HG03520 (cell line): ENCODE measurements at regions not wholly inside any gene's neighbourhood (a gene's known extent, or its start where the extent isn't known, plus 50 kb on each side); places are given as distances from the start of the nearest gene placed in this dataset.
A peak's percentile ranks its signal among the peaks of the same experiment; 100 is the strongest.

Experiments
- ATAC-seq: cut with Tn5 transposase; IDR thresholded peaks from one replicate; pipeline ENCODE4 v1.9.1; 2021; ENCODE audit warnings: mild to moderate bottlenecking, moderate library complexity; ENCODE audit not compliant: unreplicated experiment

DNA sequence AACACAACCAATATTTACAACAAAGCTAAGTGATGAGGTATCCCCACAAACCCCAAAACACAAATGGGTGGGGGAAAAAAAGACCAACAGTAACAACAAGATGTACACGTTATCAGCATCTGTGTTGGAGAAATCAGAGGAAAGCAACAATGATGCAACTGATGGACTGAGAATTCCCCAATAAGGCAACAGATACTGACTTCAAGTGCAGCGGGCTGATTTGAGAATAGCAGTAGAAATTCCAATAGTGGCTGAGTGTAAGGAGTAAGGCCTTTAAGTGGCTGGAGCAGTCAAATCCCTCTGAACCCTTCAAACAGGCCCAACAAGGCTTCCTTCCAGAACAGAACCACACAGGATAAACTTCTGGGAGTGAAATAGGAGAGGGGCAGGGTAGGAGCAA is 97.6 kb downstream of the TM2D1 start:
- no peak for ATAC-seq

DNA sequence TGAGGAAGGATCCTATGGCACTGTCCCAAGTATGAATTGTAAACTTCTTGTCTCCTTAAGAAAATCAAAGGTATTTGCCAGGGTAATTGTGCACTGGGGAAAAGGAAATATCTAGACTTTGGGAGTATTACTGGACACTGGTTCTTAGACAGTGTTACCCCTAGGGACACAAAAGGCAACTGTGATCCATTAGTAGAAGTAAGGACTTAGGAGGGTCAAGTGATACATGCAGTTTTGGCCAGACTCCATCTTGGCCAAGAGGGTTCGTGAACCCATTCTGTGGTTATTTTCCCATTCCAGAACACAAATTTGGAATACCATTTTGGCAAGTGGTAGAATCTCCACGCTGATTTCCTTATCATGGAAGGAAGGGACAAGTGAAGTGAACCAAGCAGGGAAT is 98.1 kb downstream of the TM2D1 start:
- no peak for ATAC-seq

DNA sequence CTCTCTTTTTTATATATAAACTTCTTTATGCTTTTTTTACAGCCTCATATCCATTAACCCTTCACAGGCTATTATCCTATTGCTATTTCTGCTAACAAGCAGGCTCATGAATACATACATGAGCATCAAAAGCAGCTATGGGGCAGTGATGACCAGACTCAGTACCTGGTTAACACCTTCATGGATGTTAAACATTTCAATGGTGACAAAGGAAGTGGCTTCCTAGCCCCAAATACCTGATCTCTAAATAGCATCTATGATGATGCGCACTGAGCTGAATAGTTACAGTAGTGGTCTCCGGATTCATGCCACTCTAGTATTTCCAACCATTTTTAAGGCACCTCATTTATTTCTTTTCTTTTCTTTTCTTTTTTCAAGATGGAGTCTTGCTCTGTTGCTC is 101.1 kb downstream of the TM2D1 start:
- no peak for ATAC-seq

DNA sequence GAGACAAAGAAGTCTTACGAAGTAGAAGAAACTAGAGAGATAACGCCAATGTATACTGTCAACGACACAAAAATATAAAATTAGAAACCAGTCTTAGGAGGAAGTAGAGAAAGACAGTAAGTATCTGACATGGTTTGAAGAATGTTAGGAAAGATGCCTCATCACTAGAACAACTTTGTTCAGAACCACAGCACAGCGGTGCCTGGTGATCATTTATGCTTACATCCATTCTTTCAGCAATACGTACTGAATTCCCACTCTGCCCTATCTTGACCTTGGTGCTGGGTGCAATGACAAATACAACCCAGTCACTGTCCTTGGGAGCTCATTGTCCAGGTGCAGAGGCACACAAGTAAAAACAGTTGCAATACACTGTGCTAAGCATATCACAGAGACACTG is 104.4 kb downstream of the TM2D1 start:
- ATAC-seq: no peak

DNA sequence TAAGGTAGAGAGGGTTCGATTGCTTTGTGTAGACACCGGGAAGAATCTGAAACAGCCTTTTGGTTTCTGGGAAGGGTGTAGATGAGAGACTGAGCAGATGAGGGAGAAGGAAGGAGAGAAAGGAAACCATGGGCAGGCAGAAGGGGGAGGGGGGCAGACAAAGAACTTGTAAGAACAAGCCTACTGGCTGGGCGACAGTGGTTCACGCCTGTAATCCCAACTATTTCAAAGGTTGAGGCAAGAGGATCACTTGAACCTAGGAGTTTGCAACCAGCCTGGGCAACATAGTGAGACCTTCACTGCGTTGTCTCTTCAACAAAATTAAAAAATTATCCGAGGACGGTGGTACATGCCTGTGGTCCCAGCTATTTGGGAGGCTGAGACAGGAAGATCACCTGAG is 106.2 kb downstream of the TM2D1 start:
- ATAC-seq: no peak

DNA sequence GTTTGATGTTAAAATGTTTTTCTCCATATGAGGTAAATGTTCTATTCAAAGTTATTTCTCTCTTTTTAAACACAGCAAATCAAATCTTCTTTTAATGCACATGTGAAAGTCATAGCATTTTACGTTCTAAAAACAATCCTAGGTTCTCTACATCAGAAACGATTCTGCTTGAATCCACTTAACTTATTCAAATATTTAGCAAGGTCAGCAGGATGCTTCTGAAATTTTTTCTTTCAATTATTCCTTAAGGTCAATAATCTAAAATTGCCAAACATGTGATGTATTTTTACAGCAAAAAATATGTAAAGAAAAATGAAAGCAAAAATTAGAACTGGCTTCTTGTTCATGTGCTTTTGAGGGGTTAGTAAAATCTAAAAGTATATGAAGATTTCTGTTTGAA is 106.7 kb downstream of the TM2D1 start:
- ATAC-seq: no peak

DNA sequence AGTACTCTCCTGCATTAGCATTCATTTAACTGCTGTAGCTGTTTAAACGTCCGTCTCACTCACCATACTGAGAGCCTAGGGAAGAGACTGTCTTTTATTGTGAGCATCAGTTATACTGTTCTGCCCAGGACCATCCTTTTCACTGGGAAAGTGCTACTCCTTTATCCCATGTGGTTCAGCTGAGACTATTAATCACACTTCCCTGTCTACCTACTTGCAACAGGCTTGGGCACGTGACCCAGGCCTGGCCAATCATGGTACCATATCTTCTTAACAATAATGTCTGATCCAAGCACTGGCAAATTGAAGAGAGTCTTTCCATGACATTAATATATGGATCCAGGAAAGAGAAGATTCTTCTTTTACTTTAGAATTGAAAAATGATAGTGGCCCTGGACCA is 108.1 kb downstream of the TM2D1 start:
- ATAC-seq: no peak

DNA sequence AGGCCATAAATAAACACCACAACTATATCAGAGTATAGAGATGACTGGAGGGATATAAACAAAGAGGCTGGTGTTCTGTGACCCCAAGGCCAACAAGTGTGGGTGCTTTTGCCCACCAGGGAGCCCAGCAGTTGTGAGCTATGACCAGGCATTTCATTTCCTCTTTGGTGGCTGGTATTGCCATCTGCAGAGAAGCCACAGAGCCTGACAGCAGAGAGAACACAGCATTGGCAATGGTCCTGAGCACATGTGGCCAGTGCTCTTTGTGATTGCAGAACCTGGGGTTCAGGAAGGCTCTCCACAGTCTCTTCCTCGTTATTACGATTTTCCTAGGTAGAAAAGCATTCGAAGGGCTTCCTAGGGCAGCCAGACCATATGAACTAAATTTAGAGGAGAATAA is 112.3 kb downstream of the TM2D1 start:
- no peak for ATAC-seq

DNA sequence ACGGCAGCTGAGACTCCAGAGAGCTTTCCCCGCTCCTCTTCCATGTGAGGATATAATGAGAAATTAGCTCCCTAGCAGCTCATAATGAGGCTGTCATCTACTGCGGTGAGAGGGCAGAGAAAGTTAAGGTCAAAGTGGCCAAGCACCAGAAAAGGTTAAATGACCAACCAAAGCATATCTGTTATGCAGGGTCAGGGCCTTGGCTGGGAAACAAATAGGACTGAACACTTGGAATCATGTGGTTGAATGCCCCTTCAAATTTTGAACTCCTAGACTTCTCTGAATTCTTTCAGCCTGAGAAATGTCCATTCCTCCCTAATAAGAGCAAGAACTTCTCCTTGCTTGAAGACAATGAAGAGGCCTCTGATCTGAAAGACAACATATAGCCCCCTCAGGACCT is 115.9 kb downstream of the TM2D1 start:
- ATAC-seq: no peak

DNA sequence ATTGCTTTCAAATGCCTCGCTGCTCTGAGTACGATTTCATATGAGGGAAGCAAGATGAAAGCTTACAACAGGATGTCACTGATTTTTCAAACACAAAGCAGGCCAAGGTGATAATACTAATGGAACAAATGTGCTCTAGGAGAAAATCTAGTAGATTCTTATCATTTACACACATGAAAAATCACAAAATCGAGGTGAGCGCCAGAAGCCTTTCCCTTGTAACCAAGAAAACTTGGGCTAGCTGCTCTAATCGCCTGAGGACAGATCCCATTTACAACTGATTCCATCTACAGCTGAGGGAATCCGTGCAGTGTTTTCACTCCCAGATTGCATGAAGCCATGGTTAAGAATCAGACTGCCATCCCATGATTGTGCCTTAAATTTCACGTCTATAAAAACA is 117.5 kb downstream of the TM2D1 start:
- no peak for ATAC-seq

DNA sequence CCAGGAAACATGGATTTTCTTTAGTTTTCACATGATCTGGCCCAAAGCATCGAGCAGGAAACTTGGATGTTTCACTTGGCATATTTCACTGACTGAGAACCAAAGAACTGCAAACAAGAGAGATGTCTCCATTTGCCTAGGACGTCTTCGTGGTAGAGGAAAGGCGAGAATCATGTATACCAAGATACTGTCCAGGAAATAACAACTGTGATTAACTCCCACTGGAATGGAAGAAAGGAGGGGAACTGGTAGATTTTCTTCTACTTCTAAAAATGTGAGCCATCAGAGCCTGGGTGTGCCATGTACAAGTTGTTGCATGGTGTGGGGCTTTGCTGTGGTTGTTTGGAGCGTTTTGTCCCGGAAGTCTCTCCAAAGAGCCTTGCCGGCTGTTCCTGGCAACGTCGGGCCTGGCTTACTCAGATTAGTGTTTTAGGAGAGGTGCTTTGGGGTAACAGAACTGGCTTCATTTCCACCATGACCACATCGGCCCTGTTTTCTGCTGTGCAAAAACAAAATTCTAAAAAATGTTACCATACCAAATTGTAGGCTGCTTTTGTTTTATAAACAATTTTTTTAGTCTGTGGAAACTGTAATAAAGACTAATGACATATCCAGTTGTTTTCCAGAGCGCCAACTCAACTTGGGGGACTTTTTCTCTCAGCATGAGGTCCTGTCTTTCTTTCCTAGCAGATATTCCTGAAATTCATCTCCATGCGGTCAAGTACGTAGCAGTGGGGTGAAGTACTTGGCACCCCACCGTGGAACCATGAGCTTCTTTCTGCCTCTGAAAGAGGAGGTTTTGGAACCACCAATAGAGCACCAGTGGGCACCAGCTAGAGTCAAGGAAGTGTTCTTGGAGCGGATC is 118.3 kb downstream of the TM2D1 start:
- ATAC-seq: no peak

DNA sequence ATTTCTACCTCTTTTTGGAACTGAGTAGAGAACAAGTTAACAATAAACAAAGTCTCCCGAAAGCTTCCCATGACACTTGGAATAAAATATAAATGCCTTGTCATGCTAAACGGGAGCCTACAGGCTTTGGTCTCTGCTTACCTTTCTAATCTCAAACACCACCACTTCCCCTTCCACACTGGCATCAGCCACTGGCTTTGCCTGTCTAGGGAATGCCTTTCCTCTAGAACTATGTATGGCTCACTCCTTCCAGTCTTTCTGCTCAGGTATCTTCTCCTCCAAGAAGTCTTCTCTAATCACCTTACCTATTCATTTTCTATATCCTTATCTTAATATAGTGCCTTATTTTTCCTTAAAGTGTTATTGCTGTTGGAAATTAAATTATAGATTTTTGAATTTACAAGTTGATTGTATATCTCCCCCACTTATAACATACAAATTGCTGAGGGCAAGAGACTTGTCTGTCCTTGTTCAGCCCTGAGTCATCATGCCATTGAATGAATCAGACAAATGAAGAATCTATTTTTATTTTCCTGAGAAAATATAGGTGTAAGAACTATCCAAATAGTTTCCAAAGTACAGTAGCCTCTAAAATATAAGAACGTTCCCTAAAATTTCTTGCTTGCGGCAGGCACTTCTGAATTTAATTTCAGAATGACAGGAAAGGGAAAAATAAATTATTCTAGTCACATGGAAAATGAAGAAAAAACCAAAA is 119.2 kb downstream of the TM2D1 start:
- no peak for ATAC-seq

DNA sequence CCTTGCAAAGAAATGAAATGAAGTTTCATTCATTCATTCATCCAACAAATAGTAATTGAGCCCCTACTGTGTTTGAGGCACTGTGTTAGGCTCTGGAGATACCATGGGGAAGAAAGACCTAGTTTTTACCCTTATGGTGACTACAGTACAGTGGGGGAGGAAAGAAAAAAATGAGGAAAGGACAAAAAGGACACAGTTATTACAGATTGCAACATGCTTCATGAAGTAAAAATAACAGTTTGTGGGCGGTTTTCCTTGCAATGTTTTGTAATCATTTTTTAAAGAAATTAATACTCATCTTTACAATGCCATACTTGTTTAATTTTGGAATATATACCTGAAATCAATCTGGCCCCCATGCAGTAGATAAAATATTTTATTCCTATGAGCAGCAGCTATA is 120.3 kb downstream of the TM2D1 start:
- ATAC-seq: no peak

DNA sequence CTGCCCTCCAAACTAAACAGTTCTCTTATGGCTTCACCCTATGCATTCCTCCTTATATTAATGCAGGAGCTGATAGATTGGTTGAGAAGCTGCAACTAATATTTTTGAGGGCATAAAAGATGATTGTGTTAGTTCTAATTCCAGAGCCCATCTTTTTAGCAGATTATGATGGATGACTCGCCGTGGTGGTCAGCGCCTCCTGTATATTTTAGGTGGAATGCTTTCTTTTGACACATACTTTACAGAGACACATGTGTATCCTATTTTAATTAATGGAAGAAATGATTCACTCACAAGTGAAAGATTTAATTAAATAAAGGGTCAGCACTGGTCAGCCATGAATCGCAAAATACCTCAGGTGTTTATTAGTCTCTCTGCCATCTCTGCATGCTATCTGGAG is 120.7 kb downstream of the TM2D1 start:
- no peak for ATAC-seq

DNA sequence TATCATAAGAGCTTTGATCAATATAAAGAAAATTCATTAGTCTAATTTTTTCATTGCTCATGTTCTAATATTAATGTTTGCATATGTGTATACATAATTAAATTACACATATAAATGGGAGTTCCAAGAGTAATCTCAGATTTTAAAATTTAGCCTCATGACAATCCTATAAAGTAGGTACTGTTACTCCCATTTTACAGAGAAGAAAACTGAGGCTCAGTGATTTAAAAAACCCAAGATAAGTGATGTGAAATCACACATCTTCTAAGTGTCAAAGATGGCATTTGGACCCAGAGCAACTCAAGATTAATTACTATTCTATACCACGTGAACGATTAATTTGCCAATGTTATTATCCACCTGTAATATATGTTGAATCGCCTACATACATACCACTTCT is 122.3 kb downstream of the TM2D1 start:
- ATAC-seq: no peak

DNA sequence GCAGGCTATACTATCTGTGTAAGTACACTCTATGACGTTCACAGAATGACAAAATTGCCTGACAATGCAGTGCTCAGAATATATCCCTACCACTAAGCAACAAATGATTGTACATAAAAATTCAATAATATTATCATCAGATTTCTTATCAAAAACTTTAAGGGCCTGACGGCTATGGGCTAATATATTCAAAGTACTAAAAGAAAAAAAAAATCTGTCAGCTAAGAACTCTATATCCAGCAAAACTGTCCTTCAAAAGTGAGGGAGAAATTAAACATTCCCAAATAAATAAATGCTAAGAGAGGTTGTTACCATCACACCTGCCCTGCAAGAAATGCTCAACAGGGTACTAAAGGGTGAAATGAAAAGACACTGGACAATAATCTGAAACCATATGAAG is 127.3 kb downstream of the TM2D1 start:
- no peak for ATAC-seq

DNA sequence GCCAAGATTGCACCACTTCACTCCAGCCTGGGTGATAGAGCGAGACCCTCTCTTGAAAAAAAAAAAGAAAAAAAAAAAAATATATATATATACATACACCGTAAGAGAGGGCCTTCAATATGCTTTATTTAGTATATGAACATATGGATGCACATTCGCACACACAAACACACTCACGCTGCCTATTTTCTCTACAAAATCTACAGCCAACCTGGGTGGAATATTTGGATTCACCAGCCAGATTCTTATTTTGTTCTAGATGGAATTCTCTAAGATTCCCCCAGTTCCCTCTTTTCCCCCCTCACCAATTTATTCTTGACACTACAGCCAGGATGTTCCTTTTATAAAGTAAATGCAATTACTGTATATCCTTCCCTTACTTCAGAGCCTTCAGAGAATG is 131.6 kb downstream of the TM2D1 start:
- ATAC-seq: no peak

DNA sequence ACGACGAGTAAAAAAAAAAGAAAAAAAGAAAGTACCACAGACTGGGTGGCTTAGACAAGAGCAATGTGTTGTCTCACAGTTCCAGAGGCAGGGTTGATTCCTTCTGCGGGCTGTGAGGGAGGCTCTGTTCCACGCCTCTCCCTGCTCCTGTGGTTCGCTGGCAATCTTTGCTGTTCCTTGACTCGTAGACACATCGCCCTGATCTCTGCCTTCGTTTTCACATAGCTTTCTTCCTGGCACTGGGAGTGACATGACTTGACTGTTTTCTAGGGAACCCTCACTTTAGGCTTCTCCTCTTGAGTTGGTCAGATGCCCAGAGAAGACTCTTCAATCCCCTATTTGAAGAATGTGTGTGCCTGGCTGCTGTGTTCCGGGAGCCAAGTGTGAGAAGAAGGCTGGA is 133.6 kb downstream of the TM2D1 start:
- no peak for ATAC-seq

DNA sequence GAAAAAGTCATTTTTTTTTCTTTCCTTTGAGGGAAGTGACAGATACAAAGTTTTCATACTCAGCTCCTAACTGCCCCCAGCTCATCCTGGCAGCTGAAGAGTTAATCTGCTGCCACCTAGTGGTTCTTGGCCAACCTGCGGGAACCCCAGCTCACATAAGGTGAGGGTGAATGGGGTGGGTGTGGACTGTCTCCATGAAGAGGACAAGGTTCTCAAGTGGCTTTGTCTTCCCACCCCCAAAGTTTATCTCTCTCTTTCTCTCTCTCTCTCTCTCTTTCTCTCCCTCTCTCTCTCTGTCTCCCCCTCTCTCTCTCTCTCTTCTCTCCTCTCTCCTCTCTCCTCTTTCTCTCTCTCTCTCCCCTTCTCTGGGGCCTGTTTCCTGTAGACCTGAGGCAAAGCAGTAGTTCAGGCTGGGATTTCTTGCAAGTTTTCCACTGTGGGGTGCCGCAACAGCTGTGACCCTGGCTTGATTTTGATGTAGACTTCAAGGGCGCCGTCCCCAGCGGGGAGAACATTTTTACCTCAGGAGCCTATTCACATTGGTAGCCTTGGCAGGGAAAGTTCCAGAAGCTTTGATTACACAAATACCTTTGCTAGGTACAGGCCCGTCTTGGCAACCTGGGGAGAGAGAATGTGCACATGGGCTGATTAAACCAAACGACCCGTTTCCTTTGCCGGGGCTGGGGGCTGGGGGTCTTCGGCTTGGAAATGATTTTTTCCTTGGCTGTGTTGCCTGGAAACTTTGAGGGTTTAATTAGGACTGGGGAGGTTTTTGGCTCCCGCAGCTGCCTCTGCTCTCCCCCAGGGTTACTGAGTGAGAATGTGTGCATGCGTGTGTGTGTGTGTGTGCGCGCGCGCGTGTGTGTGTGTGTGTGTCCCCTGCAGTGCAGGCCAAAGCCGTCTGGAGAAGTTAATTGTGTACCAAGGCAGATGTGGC is 135.9 kb downstream of the TM2D1 start:
- ATAC-seq: peak; percentile 93

DNA sequence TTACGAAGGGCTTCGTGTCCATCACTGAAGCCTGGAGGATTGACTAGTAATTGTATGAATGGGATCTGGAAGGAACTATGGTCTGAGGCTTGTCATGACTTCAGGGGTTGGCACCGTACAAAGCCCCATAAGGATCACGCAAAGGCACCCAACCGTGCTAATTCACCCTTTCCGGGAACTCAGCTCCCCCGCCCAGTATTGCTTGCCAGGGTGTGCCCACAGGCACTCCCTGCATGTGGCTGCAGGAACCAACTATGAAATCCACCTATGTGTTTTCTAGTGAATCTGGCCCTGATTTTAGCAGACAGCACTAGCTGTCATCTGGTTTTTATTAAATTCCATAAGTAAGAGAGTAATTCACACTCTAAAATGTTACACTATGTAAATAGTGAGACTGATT is 139.2 kb downstream of the TM2D1 start:
- no peak for ATAC-seq

DNA sequence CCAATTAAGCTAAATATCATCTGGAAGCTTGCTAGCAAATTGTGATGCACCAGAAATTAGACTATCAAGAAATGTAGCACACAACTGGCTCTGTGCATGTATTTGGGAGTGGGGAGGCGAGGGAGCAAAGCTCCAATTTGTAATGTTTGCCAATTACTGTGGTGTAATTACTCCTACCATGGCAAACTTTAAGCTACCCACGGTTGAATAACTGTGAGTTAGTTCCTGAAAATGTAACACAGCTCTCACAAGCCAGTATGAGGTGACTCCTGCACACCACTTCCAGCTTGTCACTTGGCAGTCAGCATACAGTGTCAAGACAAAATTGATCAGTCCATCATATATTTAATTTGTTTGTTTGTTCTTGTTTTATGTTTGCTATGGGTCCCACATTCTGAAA is 141.2 kb downstream of the TM2D1 start:
- ATAC-seq: no peak
